ENCODE measurements at regions not wholly inside any gene's neighbourhood (a gene's known extent, or its start where the extent isn't known, plus 50 kb on each side); places are given as distances from the start of the nearest gene placed in this dataset.

DNA sequence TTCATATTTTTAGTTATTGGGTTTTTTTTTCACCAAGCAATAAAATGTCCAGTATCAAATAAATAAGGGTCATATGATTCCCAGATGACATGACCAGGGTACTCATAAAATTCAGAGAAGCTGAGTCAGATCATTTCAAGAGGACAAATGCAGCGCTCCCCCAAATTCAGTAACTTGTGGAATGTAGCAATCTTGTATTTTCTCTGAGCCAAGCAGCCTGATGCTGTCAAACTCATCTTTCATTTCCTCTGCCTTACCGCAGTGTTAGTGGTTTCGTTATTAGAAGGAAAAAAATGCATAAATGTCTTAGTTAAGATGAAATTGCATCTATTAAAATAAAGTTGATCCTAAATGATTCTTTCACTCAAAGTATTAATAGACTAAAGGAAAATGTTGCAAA, 57.8 kb upstream of the EDN1 start:
- ChIA-PET CTCF (interaction anchor here (0.9 to 2.7 kb wide), 19 partner anchors 9 to 646 kb away, joined by 3 to 38 read pairs (median 4); partner anchors contain the start of gene EDN1), POLR2A (no interaction called here)
- H3K27ac ChIP-seq (ENCODE audit: extremely low read depth, low read depth, low read length): no peak overlapping the region
- H3K4me3 ChIP-seq (ENCODE audit: low read depth, low read length): no peak overlapping the region
- H3K36me3 ChIP-seq (ENCODE audit: control insufficient read depth in 2 of 2, insufficient read depth in 1 of 2, low read length in 2 of 2): no peaks in the 10 kb centered on the region
- H3K4me1 ChIP-seq (ENCODE audit: control insufficient read depth, insufficient read depth, low read length): no peaks in the 10 kb centered on the region
- TF ChIP-seq, protein P1, sequence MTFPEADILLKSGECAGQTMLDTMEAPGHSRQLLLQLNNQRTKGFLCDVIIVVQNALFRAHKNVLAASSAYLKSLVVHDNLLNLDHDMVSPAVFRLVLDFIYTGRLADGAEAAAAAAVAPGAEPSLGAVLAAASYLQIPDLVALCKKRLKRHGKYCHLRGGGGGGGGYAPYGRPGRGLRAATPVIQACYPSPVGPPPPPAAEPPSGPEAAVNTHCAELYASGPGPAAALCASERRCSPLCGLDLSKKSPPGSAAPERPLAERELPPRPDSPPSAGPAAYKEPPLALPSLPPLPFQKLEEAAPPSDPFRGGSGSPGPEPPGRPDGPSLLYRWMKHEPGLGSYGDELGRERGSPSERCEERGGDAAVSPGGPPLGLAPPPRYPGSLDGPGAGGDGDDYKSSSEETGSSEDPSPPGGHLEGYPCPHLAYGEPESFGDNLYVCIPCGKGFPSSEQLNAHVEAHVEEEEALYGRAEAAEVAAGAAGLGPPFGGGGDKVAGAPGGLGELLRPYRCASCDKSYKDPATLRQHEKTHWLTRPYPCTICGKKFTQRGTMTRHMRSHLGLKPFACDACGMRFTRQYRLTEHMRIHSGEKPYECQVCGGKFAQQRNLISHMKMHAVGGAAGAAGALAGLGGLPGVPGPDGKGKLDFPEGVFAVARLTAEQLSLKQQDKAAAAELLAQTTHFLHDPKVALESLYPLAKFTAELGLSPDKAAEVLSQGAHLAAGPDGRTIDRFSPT (tag by site-specific recombination; IDR thresholded peaks at IDR 0.05): no peak
- TF ChIP-seq ZNF629 (tag by site-specific recombination; IDR thresholded peaks at IDR 0.05): no peak
- TF ChIP-seq REPIN1 (tag by site-specific recombination; IDR thresholded peaks at IDR 0.05; ENCODE audit: low read depth): no peak
- TF ChIP-seq ZNF768 (tag by site-specific recombination; IDR thresholded peaks at IDR 0.05): no peak
- TF ChIP-seq, protein P2, sequence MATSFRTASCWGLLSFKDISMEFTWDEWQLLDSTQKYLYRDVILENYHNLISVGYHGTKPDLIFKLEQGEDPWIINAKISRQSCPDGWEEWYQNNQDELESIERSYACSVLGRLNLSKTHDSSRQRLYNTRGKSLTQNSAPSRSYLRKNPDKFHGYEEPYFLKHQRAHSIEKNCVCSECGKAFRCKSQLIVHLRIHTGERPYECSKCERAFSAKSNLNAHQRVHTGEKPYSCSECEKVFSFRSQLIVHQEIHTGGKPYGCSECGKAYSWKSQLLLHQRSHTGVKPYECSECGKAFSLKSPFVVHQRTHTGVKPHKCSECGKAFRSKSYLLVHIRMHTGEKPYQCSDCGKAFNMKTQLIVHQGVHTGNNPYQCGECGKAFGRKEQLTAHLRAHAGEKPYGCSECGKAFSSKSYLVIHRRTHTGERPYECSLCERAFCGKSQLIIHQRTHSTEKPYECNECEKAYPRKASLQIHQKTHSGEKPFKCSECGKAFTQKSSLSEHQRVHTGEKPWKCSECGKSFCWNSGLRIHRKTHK (tag by site-specific recombination; IDR thresholded peaks at IDR 0.05): no peak
- no peak for TF ChIP-seq ZBTB8A (tag by site-specific recombination; IDR thresholded peaks at IDR 0.05)
- TF ChIP-seq, protein P3, sequence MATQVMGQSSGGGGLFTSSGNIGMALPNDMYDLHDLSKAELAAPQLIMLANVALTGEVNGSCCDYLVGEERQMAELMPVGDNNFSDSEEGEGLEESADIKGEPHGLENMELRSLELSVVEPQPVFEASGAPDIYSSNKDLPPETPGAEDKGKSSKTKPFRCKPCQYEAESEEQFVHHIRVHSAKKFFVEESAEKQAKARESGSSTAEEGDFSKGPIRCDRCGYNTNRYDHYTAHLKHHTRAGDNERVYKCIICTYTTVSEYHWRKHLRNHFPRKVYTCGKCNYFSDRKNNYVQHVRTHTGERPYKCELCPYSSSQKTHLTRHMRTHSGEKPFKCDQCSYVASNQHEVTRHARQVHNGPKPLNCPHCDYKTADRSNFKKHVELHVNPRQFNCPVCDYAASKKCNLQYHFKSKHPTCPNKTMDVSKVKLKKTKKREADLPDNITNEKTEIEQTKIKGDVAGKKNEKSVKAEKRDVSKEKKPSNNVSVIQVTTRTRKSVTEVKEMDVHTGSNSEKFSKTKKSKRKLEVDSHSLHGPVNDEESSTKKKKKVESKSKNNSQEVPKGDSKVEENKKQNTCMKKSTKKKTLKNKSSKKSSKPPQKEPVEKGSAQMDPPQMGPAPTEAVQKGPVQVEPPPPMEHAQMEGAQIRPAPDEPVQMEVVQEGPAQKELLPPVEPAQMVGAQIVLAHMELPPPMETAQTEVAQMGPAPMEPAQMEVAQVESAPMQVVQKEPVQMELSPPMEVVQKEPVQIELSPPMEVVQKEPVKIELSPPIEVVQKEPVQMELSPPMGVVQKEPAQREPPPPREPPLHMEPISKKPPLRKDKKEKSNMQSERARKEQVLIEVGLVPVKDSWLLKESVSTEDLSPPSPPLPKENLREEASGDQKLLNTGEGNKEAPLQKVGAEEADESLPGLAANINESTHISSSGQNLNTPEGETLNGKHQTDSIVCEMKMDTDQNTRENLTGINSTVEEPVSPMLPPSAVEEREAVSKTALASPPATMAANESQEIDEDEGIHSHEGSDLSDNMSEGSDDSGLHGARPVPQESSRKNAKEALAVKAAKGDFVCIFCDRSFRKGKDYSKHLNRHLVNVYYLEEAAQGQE (tag by site-specific recombination; IDR thresholded peaks at IDR 0.05): no peak
- TF ChIP-seq, protein P4, sequence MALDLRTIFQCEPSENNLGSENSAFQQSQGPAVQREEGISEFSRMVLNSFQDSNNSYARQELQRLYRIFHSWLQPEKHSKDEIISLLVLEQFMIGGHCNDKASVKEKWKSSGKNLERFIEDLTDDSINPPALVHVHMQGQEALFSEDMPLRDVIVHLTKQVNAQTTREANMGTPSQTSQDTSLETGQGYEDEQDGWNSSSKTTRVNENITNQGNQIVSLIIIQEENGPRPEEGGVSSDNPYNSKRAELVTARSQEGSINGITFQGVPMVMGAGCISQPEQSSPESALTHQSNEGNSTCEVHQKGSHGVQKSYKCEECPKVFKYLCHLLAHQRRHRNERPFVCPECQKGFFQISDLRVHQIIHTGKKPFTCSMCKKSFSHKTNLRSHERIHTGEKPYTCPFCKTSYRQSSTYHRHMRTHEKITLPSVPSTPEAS (tag by site-specific recombination; IDR thresholded peaks at IDR 0.05): no peak
- TF ChIP-seq ZNF433 (tag by site-specific recombination; IDR thresholded peaks at IDR 0.05; ENCODE audit: low read depth): no peak
- no peak for TF ChIP-seq BCL11A (tag by site-specific recombination; IDR thresholded peaks at IDR 0.05; ENCODE audit: low read depth)
- H3K9me3 ChIP-seq (ENCODE audit: control insufficient read depth, insufficient read depth, low read depth, low read length): no peaks in the 10 kb centered on the region

DNA sequence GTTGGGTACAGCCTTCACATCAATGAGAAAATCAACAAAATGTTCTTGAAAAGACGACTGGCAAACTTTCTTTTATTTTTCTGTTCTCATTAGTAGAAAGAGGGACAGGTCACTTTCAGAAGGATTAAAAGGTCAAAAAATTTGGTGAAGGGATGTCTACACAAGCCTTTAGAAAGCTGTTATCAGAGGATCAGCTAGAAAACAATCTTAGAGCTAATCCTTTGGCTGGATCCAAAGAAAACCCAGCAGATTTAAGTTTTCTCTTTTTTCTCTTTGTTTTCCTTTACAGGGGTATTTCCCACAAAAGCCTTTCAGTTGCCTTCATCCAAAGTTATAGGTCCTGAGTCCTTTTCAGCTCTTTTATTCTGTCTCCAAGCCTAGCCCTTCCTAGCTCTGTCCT, 57.3 kb upstream of the EDN1 start:
- Histone ChIP-seq H3K4me3 (ENCODE audit: low read depth, low read length) (no peak overlapping the region), H3K4me1 (ENCODE audit: control insufficient read depth, insufficient read depth, low read length) (no peaks in the 10 kb centered on the region), H3K36me3 (ENCODE audit: control insufficient read depth in 2 of 2, insufficient read depth in 1 of 2, low read length in 2 of 2) (no peaks in the 10 kb centered on the region), H3K27ac (ENCODE audit: extremely low read depth, low read depth, low read length) (no peak overlapping the region), H3K9me3 (ENCODE audit: control insufficient read depth, insufficient read depth, low read depth, low read length) (no peaks in the 10 kb centered on the region)
- ChIA-PET CTCF (interaction anchor here (0.6 to 2.7 kb wide), 26 partner anchors 8 to 1510 kb away, joined by 3 to 38 read pairs (median 4); partner anchors contain the start of genes EDN1 and TMEM14C), POLR2A (no interaction called here)
- TF ChIP-seq ZFP37 (tag by site-specific recombination; IDR thresholded peaks at IDR 0.05) (no peak), ZNF140 (tag by site-specific recombination; IDR thresholded peaks at IDR 0.05) (no peak), TCF7L2 (IDR thresholded peaks at IDR 0.05; ENCODE audit: borderline replicate concordance, low read depth, low read length) (no peak), ZNF768 (tag by site-specific recombination; IDR thresholded peaks at IDR 0.05) (no peak), ZNF747 (tag by site-specific recombination; IDR thresholded peaks at IDR 0.05) (no peak), KLF16 (tag by site-specific recombination; IDR thresholded peaks at IDR 0.05) (no peak), ZNF354C (tag by site-specific recombination; IDR thresholded peaks at IDR 0.05; ENCODE audit: borderline replicate concordance, low read depth) (no peak)
- TF ChIP-seq, protein P5, sequence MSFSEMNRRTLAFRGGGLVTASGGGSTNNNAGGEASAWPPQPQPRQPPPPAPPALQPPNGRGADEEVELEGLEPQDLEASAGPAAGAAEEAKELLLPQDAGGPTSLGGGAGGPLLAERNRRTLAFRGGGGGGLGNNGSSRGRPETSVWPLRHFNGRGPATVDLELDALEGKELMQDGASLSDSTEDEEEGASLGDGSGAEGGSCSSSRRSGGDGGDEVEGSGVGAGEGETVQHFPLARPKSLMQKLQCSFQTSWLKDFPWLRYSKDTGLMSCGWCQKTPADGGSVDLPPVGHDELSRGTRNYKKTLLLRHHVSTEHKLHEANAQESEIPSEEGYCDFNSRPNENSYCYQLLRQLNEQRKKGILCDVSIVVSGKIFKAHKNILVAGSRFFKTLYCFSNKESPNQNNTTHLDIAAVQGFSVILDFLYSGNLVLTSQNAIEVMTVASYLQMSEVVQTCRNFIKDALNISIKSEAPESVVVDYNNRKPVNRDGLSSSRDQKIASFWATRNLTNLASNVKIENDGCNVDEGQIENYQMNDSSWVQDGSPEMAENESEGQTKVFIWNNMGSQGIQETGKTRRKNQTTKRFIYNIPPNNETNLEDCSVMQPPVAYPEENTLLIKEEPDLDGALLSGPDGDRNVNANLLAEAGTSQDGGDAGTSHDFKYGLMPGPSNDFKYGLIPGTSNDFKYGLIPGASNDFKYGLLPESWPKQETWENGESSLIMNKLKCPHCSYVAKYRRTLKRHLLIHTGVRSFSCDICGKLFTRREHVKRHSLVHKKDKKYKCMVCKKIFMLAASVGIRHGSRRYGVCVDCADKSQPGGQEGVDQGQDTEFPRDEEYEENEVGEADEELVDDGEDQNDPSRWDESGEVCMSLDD (tag by site-specific recombination; IDR thresholded peaks at IDR 0.05): no peak

All from HEK293 (cell line).